GM21423 (cell line): ENCODE measurements at regions not wholly inside any gene's neighbourhood (a gene's known extent, or its start where the extent isn't known, plus 50 kb on each side); places are given as distances from the start of the nearest gene placed in this dataset.

ENCODE experiments used
- ATAC-seq: cut with Tn5 transposase; IDR thresholded peaks from one replicate; pipeline ENCODE4 v1.9.1; 2021; ENCODE audit warnings: mild to moderate bottlenecking, moderate library complexity; ENCODE audit not compliant: unreplicated experiment

DNA sequence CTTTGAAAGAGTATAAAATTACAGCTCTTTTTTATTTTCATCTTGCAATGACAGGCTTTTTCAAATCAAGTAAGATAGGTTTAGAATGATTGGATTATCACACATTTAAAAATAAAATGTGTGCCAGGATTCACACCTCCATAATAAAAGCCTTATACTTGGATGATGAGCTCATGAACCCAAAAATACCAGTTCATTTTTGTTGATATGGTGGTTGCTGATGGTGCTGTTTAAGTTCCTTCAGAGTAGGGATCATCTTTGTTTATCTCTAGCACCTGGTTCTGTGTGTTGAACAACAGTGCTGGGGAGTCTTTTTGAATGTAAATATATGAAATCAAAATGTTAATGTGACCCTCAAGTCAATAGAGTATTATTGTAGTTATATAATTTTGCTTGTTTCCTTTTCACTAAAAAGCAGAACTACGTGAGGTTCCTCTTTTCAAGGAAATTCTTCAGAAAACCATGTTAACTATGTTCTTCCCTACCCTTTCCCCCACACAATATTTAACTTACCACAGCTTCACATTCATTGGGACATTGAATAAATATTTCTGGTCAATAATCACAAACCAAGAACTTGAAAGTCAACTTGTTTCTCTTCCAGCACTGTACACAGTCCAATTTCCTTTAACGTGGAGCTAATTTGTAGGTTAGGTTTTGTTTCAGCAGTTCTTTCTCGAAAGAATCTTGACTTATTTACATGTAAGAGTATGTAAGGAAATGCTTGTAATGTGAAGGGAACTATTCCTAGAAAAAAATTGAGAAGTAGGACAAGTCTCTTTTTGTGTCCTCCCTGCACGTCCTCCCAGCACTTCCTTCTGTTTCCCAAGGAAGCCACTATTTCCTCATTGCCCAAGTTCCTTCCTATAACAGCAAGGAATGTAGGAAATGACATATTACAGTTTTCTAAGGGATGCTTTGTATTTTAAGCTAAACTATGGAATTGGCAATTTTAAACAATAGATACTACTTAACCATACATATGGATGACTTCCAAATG is 945.9 kb upstream of the CITED2 start:
- ATAC-seq: no peak

- peak; percentile 89 for ATAC-seq
Measured at GRCh38 chr6:140319209-140319608, 944.8 kb upstream of the CITED2 start.

GRCh38 chr6:140318408-140318807 is 944.0 kb upstream of the CITED2 start:
- ATAC-seq: no peak

DNA sequence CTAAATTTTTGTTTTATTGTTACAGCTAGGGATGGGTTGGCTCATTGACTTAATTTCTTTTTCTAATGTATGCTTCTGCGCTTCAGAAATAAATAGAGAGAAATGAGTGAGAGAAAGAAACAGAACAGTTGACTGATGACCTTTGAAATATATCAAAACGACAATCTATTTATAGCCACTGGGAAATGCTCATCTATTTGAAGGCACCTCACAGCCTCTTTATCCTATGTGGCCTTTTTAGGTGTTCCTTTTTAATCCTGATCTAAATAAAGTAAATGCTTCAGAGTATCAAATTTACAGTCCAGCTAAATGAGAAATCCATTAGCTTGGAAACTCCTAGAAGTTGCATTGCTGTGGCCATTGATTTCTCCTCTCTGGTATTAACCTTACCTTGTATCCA is 943.5 kb upstream of the CITED2 start:
- ATAC-seq: no peak

DNA sequence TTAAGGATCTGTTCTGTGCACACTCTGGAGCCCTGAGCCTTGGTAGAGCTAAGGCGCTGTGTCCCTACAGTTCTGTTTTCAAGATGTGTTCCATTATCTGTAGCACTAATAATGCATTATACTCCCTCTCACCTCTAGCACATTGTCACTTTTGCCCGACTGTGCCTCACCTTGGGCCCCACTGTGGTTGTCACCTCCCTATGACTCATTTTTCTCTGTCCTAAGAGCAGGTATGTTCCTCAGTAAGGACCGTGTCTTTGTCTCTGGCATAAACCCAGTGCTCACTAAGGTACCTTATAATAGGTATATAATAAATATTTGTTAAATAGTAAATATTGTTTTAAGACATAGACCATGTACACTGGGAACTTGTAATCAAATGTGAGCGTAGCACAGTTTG is 942.5 kb upstream of the CITED2 start:
- ATAC-seq: no peak

GRCh38 chr6:140314682-140315081 is 940.2 kb upstream of the CITED2 start:
- no peak for ATAC-seq

DNA sequence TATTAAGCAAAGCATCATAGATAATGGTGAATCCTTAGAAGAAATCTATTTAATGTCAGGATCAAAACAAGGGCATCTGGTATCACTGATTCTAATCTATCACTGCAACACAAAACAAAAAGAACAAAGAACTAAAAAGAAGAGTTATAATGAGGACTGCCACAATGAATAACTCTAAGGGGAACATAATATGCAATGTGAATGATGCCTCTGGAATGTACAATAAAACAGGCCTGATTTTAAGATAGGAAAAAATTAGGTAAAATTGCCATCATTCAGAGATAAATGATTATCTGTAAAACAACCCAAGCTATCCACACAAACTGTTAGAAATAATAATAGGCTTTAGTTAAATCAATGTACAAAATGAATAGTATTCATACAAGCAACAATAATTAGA is 936.7 kb upstream of the CITED2 start:
- no peak for ATAC-seq

GRCh38 chr6:140303218-140303949 is 928.9 kb upstream of the CITED2 start:
- no peak for ATAC-seq

DNA sequence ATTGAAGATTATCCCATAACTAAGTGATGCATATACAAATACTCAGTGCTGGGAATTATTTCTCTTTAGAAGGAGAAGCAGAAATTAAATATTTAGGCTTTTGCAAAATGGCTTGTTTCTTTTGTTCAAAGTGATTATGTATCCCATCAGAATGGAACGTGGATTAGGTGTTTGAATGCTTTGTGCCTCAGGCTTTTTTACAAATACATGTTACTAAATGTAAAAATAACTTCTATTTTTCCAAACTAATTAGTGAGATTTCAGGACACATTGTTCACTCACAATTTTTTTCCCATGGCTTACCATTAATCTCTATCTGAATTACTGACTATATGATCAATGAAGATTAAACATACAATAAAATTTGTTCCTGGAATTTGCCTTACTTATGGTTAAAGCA is 925.9 kb upstream of the CITED2 start:
- ATAC-seq: no peak

GRCh38 chr6:140289186-140289585 is 914.7 kb upstream of the CITED2 start:
- no peak for ATAC-seq

GRCh38 chr6:140285998-140286690 is 911.7 kb upstream of the CITED2 start:
- ATAC-seq: no peak

GRCh38 chr6:140285471-140285870 is 911.0 kb upstream of the CITED2 start:
- ATAC-seq: no peak

GRCh38 chr6:140284871-140285270 is 910.4 kb upstream of the CITED2 start:
- no peak for ATAC-seq

GRCh38 chr6:140283197-140283596 is 908.7 kb upstream of the CITED2 start:
- no peak for ATAC-seq

GRCh38 chr6:140281767-140282166 is 907.3 kb upstream of the CITED2 start:
- ATAC-seq: no peak

- ATAC-seq: no peak
Measured at GRCh38 chr6:140281236-140281635, 906.8 kb upstream of the CITED2 start.

DNA sequence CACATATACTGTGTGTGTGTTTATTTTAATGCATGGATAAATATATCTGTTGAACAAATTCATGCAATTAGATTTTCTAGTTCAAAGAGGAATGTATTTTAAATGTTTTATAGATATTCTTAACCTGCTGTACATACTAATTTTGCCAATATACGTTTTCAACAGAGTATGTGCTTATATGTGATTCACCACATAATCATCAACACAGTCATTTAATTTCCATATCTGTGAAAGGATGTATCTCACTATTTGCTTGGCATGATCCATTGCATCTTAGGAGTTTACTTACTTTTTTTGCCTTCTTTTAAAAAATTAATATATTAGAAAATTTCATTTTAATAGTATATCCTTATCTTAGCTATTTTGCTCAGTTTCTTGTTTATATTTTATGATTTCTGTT is 902.3 kb upstream of the CITED2 start:
- ATAC-seq: no peak

DNA sequence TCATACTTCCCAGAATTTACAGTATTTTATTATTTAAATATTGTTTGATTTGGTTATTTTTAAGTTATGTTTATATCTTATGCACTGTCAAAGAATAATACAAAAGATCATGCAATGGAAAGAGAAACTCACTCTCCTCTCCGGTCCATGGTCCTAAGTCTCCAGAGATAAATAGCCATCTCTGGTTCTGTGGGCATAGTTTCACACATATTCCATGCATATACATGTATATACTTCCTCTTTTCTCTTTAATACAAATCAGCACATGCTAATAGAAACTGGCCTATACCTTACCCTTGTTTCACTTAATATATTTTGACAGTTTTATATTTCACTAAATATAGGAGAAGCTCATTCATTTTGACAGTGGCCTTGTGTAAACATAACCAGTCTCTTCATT is 901.7 kb upstream of the CITED2 start:
- ATAC-seq: no peak

DNA sequence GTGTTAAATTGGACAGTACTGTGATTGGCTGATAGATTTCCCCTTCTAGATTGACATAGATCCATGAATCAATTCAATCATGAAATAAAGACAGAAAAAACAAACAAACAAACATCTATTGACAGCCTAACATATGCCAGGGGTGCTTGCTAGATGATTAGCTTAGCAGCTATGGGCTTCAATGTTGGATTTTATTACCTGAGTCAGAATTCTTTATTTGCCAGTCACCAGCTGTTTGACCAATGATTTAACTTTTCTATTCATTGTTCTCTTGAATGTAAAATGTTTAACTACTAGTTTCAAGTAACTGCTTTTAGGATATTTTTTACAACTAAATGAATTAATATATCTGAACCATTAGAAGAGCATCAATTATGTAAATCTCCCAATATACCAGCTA is 901.3 kb upstream of the CITED2 start:
- ATAC-seq: no peak

DNA sequence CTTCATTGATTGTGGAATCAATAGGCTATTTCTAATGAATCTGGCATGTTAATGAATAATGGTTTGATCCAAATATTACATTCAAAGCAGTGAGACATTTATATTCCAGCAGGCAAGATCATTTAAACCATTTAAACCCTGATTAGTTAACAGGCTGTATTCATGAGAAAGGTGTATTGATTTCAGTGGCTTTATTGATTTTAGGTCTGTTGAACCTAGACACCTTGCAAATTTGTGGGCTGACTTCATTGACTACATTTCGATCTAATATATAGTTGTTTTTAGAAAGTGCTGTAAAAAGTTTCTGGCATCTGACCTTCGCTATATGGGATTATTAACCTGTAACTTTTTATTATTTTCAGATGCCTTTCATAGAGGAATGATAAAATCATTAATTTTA is 900.1 kb upstream of the CITED2 start:
- ATAC-seq: no peak

- peak; percentile 98 for ATAC-seq
Measured at GRCh38 chr6:140271759-140272377, 897.4 kb upstream of the CITED2 start.
